Vagina (tissue), 2 donors: ENCODE measurements at regions not wholly inside any gene's neighbourhood (a gene's known extent, or its start where the extent isn't known, plus 50 kb on each side); places are given as distances from the start of the nearest gene placed in this dataset.

Experiments
- DNase-seq, 2 donors: peaks; one replicate each; pipeline ENCODE4 v3.0.0-alpha.2; 2017; ENCODE audit errors: extremely low spot score in 2 of 2
- H3K27ac ChIP-seq: fragments of 200-600 bp; sonication (generic); one replicate; pipeline ENCODE4 v1.5.1; 2019
- H3K27me3 ChIP-seq: fragments of 200-600 bp; sonication (generic); one replicate; pipeline ENCODE4 v1.5.1; 2019
- H3K36me3 ChIP-seq, 2 donors: fragments of 200-600 bp; sonication (generic); one replicate each; pipeline ENCODE4 v1.5.1; 2017 to 2019
- H3K4me1 ChIP-seq: fragments of 200-600 bp; sonication (generic); one replicate; pipeline ENCODE4 v1.5.1; 2019
- H3K4me3 ChIP-seq, 2 donors: fragments of 200-600 bp; sonication (generic); 1 replicate in 1 of 2; 2 replicates in 1 of 2; pipeline ENCODE4 v1.5.1; 2016 to 2019
- H3K9me3 ChIP-seq: fragments of 200-600 bp; sonication (generic); one replicate; pipeline ENCODE4 v1.5.1; 2019
- CTCF ChIP-seq, 3 experiments: fragments of 450-650 bp in 2 of 3; fragments of 200-600 bp in 1 of 3; sonication (generic) in 1 of 3; IDR thresholded peaks; one replicate each; pipeline ENCODE4 v1.5.1; 2017 to 2019; ENCODE audit warnings: antibody characterized with exemption in 3 of 3, mild to moderate bottlenecking in 2 of 3, moderate library complexity in 2 of 3
- POLR2A ChIP-seq, 2 donors: fragments of 450-650 bp; IDR thresholded peaks; one replicate each; pipeline ENCODE4 v1.6.1; 2017; ENCODE audit warnings: antibody characterized with exemption in 2 of 2, mild to moderate bottlenecking in 2 of 2, moderate library complexity in 2 of 2
- POLR2AphosphoS5 ChIP-seq, 2 donors: sonication (generic); formaldehyde crosslinking; IDR thresholded peaks; one replicate each; pipeline ENCODE4 v1.9.0; 2017; ENCODE audit warnings: antibody characterized with exemption in 2 of 2, mild to moderate bottlenecking in 2 of 2, low read depth in 1 of 2; ENCODE audit not compliant: insufficient read depth in 1 of 2
- intact Hi-C: fragments of 100-400 bp; cut with DNase I; formaldehyde crosslinking; loops from one replicate; pipeline ENCODE4 v1.15.1; 2023

GRCh38 chr12:16807731-16808130 lies 201.8 kb upstream of the LMO3 start:
- intact Hi-C loops = no loop called here
- TF ChIP-seq POLR2AphosphoS5 (IDR thresholded peaks at IDR 0.05; ENCODE audit: insufficient read depth in 1 of 2, low read depth in 1 of 2) = no peak
- TF ChIP-seq CTCF (IDR thresholded peaks at IDR 0.05) = no peak
- TF ChIP-seq POLR2A (IDR thresholded peaks at IDR 0.05) = no peak
- H3K4me3 ChIP-seq = no peak overlapping the region
- H3K36me3 ChIP-seq = no peaks in the 10 kb centered on the region
- no peaks in the 10 kb centered on the region for H3K9me3 ChIP-seq
- no peaks in the 10 kb centered on the region for H3K27me3 ChIP-seq
- no peak for DNase-seq
- no peak overlapping the region for H3K27ac ChIP-seq
- no peaks in the 10 kb centered on the region for H3K4me1 ChIP-seq

GRCh38 chr12:16796168-16796567 lies 190.2 kb upstream of the LMO3 start:
- intact Hi-C loops = no loop called here
- Histone ChIP-seq H3K27me3 (no peaks in the 10 kb centered on the region), H3K36me3 (no peaks in the 10 kb centered on the region), H3K27ac (no peak overlapping the region), H3K4me1 (no peaks in the 10 kb centered on the region), H3K9me3 (no peaks in the 10 kb centered on the region), H3K4me3 (no peak overlapping the region)
- TF ChIP-seq CTCF (IDR thresholded peaks at IDR 0.05) = no peak
- TF ChIP-seq POLR2A (IDR thresholded peaks at IDR 0.05) = no peak
- TF ChIP-seq POLR2AphosphoS5 (IDR thresholded peaks at IDR 0.05; ENCODE audit: insufficient read depth in 1 of 2, low read depth in 1 of 2) = no peak
- no peak for DNase-seq

- intact Hi-C loops = no loop called here
- no peak overlapping the region for H3K4me3 ChIP-seq
- no peaks in the 10 kb centered on the region for H3K9me3 ChIP-seq
- DNase-seq = no peak
- H3K27ac ChIP-seq = no peak overlapping the region
- H3K4me1 ChIP-seq = no peaks in the 10 kb centered on the region
- TF ChIP-seq POLR2A (IDR thresholded peaks at IDR 0.05) (no peak), CTCF (IDR thresholded peaks at IDR 0.05) (no peak), POLR2AphosphoS5 (IDR thresholded peaks at IDR 0.05; ENCODE audit: insufficient read depth in 1 of 2, low read depth in 1 of 2) (no peak)
- H3K36me3 ChIP-seq = no peaks in the 10 kb centered on the region
- H3K27me3 ChIP-seq = no peaks in the 10 kb centered on the region
Observed at GRCh38 chr12:16789204-16789790, 183.3 kb upstream of the LMO3 start.

- H3K36me3 ChIP-seq = no peaks in the 10 kb centered on the region
- intact Hi-C loops = no loop called here
- DNase-seq = no peak
- no peak for TF ChIP-seq POLR2A (IDR thresholded peaks at IDR 0.05)
- no peak for TF ChIP-seq CTCF (IDR thresholded peaks at IDR 0.05)
- no peak for TF ChIP-seq POLR2AphosphoS5 (IDR thresholded peaks at IDR 0.05; ENCODE audit: insufficient read depth in 1 of 2, low read depth in 1 of 2)
- H3K9me3 ChIP-seq = no peaks in the 10 kb centered on the region
- no peaks in the 10 kb centered on the region for H3K27me3 ChIP-seq
- no peaks in the 10 kb centered on the region for H3K4me1 ChIP-seq
- H3K27ac ChIP-seq = no peak overlapping the region
- no peak overlapping the region for H3K4me3 ChIP-seq
Observed at GRCh38 chr12:16788506-16789203, 182.7 kb upstream of the LMO3 start.

GRCh38 chr12:16785953-16786352 lies 180.0 kb upstream of the LMO3 start:
- TF ChIP-seq POLR2AphosphoS5 (IDR thresholded peaks at IDR 0.05; ENCODE audit: insufficient read depth in 1 of 2, low read depth in 1 of 2) (no peak), POLR2A (IDR thresholded peaks at IDR 0.05) (no peak), CTCF (IDR thresholded peaks at IDR 0.05) (no peak)
- Histone ChIP-seq H3K9me3 (no peaks in the 10 kb centered on the region), H3K27me3 (no peaks in the 10 kb centered on the region), H3K36me3 (no peaks in the 10 kb centered on the region), H3K27ac (no peak overlapping the region), H3K4me1 (no peaks in the 10 kb centered on the region), H3K4me3 (no peak overlapping the region)
- DNase-seq = no peak
- intact Hi-C loops = no loop called here
